ENCODE measurements at regions not wholly inside any gene's neighbourhood (a gene's known extent, or its start where the extent isn't known, plus 50 kb on each side); places are given as distances from the start of the nearest gene placed in this dataset.

- no peak overlapping the region for H3K4me3 Mint-ChIP-seq
- peaks cover under 1% of the 10 kb centered on the region for H3K36me3 Mint-ChIP-seq
- H3K4me1 Mint-ChIP-seq, result no peaks in the 10 kb centered on the region
- no peaks in the 10 kb centered on the region for H3K9me3 Mint-ChIP-seq
- H3K27me3 Mint-ChIP-seq, result no peaks in the 10 kb centered on the region
- no peak overlapping the region for H3K27ac Mint-ChIP-seq
Measured at GRCh38 chr6:105889902-105890301, 196.2 kb upstream of the PRDM1 start.

GRCh38 chr6:105886814-105887544 is 199.2 kb upstream of the PRDM1 start:
- H3K36me3 Mint-ChIP-seq, result peaks cover 2% of the 10 kb centered on the region
- H3K4me3 Mint-ChIP-seq, result no peak overlapping the region
- no peaks in the 10 kb centered on the region for H3K4me1 Mint-ChIP-seq
- H3K27ac Mint-ChIP-seq, result no peak overlapping the region
- H3K27me3 Mint-ChIP-seq, result no peaks in the 10 kb centered on the region
- no peaks in the 10 kb centered on the region for H3K9me3 Mint-ChIP-seq

GRCh38 chr6:105886066-105886813 is 199.9 kb upstream of the PRDM1 start:
- Mint-ChIP-seq H3K36me3 (peaks cover 2% of the 10 kb centered on the region), H3K4me3 (no peak overlapping the region), H3K27ac (no peak overlapping the region), H3K9me3 (no peaks in the 10 kb centered on the region), H3K27me3 (peaks cover 5% of the 10 kb centered on the region), H3K4me1 (no peaks in the 10 kb centered on the region)

- H3K4me1 Mint-ChIP-seq, result peaks cover 13% of the 10 kb centered on the region
- H3K36me3 Mint-ChIP-seq, result peaks cover 2% of the 10 kb centered on the region
- no peak overlapping the region for H3K4me3 Mint-ChIP-seq
- no peak overlapping the region for H3K27ac Mint-ChIP-seq
- H3K27me3 Mint-ChIP-seq, result peaks cover 5% of the 10 kb centered on the region
- H3K9me3 Mint-ChIP-seq, result no peaks in the 10 kb centered on the region
Measured at GRCh38 chr6:105884426-105884825, 201.7 kb upstream of the PRDM1 start.

- no peak overlapping the region for H3K27ac Mint-ChIP-seq
- H3K9me3 Mint-ChIP-seq, result no peaks in the 10 kb centered on the region
- peaks cover 5% of the 10 kb centered on the region for H3K27me3 Mint-ChIP-seq
- peaks cover 14% of the 10 kb centered on the region for H3K4me1 Mint-ChIP-seq
- H3K36me3 Mint-ChIP-seq, result peaks cover 2% of the 10 kb centered on the region
- H3K4me3 Mint-ChIP-seq, result no peak overlapping the region
Measured at GRCh38 chr6:105884011-105884410, 202.1 kb upstream of the PRDM1 start.

GRCh38 chr6:105882828-105883227 is 203.3 kb upstream of the PRDM1 start:
- Mint-ChIP-seq H3K4me3 (no peak overlapping the region), H3K9me3 (no peaks in the 10 kb centered on the region), H3K4me1 (peaks cover 14% of the 10 kb centered on the region), H3K27ac (no peak overlapping the region), H3K27me3 (peaks cover 8% of the 10 kb centered on the region), H3K36me3 (peaks cover 2% of the 10 kb centered on the region)

GRCh38 chr6:105882121-105882803 is 203.9 kb upstream of the PRDM1 start:
- H3K27ac Mint-ChIP-seq, result no peak overlapping the region
- no peaks in the 10 kb centered on the region for H3K9me3 Mint-ChIP-seq
- peaks cover 2% of the 10 kb centered on the region for H3K36me3 Mint-ChIP-seq
- H3K4me3 Mint-ChIP-seq, result no peak overlapping the region
- H3K4me1 Mint-ChIP-seq, result peaks cover 14% of the 10 kb centered on the region
- peaks cover 8% of the 10 kb centered on the region for H3K27me3 Mint-ChIP-seq

GRCh38 chr6:105881608-105882007 is 204.5 kb upstream of the PRDM1 start:
- H3K4me1 Mint-ChIP-seq, result peaks cover 14% of the 10 kb centered on the region
- H3K4me3 Mint-ChIP-seq, result no peak overlapping the region
- H3K9me3 Mint-ChIP-seq, result no peaks in the 10 kb centered on the region
- H3K36me3 Mint-ChIP-seq, result peaks cover 2% of the 10 kb centered on the region
- no peak overlapping the region for H3K27ac Mint-ChIP-seq
- peaks cover 8% of the 10 kb centered on the region for H3K27me3 Mint-ChIP-seq

GRCh38 chr6:105880030-105880492 is 206.1 kb upstream of the PRDM1 start:
- H3K27me3 Mint-ChIP-seq, result peaks cover 10% of the 10 kb centered on the region
- H3K27ac Mint-ChIP-seq, result no peak overlapping the region
- H3K36me3 Mint-ChIP-seq, result peaks cover 2% of the 10 kb centered on the region
- peaks cover 14% of the 10 kb centered on the region for H3K4me1 Mint-ChIP-seq
- peak overlapping the region; percentile 2 for H3K4me3 Mint-ChIP-seq
- no peaks in the 10 kb centered on the region for H3K9me3 Mint-ChIP-seq

- no peak overlapping the region for H3K4me3 Mint-ChIP-seq
- peaks cover 14% of the 10 kb centered on the region for H3K4me1 Mint-ChIP-seq
- peaks cover 10% of the 10 kb centered on the region for H3K27me3 Mint-ChIP-seq
- H3K27ac Mint-ChIP-seq, result no peak overlapping the region
- H3K36me3 Mint-ChIP-seq, result no peaks in the 10 kb centered on the region
- H3K9me3 Mint-ChIP-seq, result no peaks in the 10 kb centered on the region
Measured at GRCh38 chr6:105879146-105879545, 207.0 kb upstream of the PRDM1 start.

GRCh38 chr6:105875974-105876640 is 210.0 kb upstream of the PRDM1 start:
- Mint-ChIP-seq H3K36me3 (no peaks in the 10 kb centered on the region), H3K9me3 (no peaks in the 10 kb centered on the region), H3K27ac (no peak overlapping the region), H3K27me3 (peaks cover 6% of the 10 kb centered on the region), H3K4me3 (no peak overlapping the region), H3K4me1 (peaks cover 14% of the 10 kb centered on the region)

- no peak overlapping the region for H3K4me3 Mint-ChIP-seq
- H3K4me1 Mint-ChIP-seq, result peaks cover 7% of the 10 kb centered on the region
- no peaks in the 10 kb centered on the region for H3K36me3 Mint-ChIP-seq
- no peaks in the 10 kb centered on the region for H3K9me3 Mint-ChIP-seq
- H3K27ac Mint-ChIP-seq, result no peak overlapping the region
- peaks cover 6% of the 10 kb centered on the region for H3K27me3 Mint-ChIP-seq
Measured at GRCh38 chr6:105874835-105875626, 211.1 kb upstream of the PRDM1 start.

GRCh38 chr6:105873799-105874198 is 212.3 kb upstream of the PRDM1 start:
- H3K4me3 Mint-ChIP-seq, result no peak overlapping the region
- H3K36me3 Mint-ChIP-seq, result no peaks in the 10 kb centered on the region
- no peak overlapping the region for H3K27ac Mint-ChIP-seq
- H3K27me3 Mint-ChIP-seq, result peaks cover 6% of the 10 kb centered on the region
- no peaks in the 10 kb centered on the region for H3K9me3 Mint-ChIP-seq
- no peaks in the 10 kb centered on the region for H3K4me1 Mint-ChIP-seq

GRCh38 chr6:105873211-105873704 is 212.9 kb upstream of the PRDM1 start:
- Mint-ChIP-seq H3K27me3 (peaks cover 6% of the 10 kb centered on the region), H3K4me3 (no peak overlapping the region), H3K27ac (no peak overlapping the region), H3K36me3 (no peaks in the 10 kb centered on the region), H3K9me3 (no peaks in the 10 kb centered on the region), H3K4me1 (no peaks in the 10 kb centered on the region)

- Mint-ChIP-seq H3K4me1 (no peaks in the 10 kb centered on the region), H3K4me3 (no peak overlapping the region), H3K27ac (no peak overlapping the region), H3K27me3 (peaks cover 3% of the 10 kb centered on the region), H3K9me3 (no peaks in the 10 kb centered on the region), H3K36me3 (no peaks in the 10 kb centered on the region)
Measured at GRCh38 chr6:105872249-105872648, 213.9 kb upstream of the PRDM1 start.

Data from activated naive CD4-positive, alpha-beta T cell treated with anti-CD3 and anti-CD28 coated beads, Interleukin-2, amount 50 U/mL, for 24 hours (primary cell).